Activated gamma-delta T cell treated with Interleukin-2 at 50 U/mL for 16 hours (primary cell): ENCODE measurements at regions not wholly inside any gene's neighbourhood (a gene's known extent, or its start where the extent isn't known, plus 50 kb on each side); places are given as distances from the start of the nearest gene placed in this dataset.

Experiments
- DNase-seq: peaks from one replicate; pipeline ENCODE4 v3.0.0-alpha.2; 2020

GRCh38 chr15:69973102-69973714 is 124.5 kb downstream of the TLE3 start:
- DNase-seq = no peak

- DNase-seq = no peak
These were observed 123.8 kb downstream of the TLE3 start for GRCh38 chr15:69973880-69974279.

- no peak for DNase-seq
These were observed 123.4 kb downstream of the TLE3 start for GRCh38 chr15:69974321-69974720.

- DNase-seq = peak; percentile 53
These were observed 121.2 kb downstream of the TLE3 start for GRCh38 chr15:69976366-69976994.

GRCh38 chr15:69978603-69979002 is 119.1 kb downstream of the TLE3 start:
- DNase-seq = no peak

- DNase-seq = no peak
These were observed 118.5 kb downstream of the TLE3 start for GRCh38 chr15:69979262-69979661.

GRCh38 chr15:69979783-69980182 is 117.9 kb downstream of the TLE3 start:
- no peak for DNase-seq

- DNase-seq = no peak
These were observed 117.2 kb downstream of the TLE3 start for GRCh38 chr15:69980341-69981059.

- DNase-seq = no peak
These were observed 115.7 kb downstream of the TLE3 start for GRCh38 chr15:69982037-69982436.

GRCh38 chr15:69983696-69984265 is 113.9 kb downstream of the TLE3 start:
- DNase-seq = no peak

GRCh38 chr15:69987492-69988489 is 109.9 kb downstream of the TLE3 start:
- no peak for DNase-seq

- no peak for DNase-seq
These were observed 109.0 kb downstream of the TLE3 start for GRCh38 chr15:69988541-69989225.

- DNase-seq = no peak
These were observed 106.9 kb downstream of the TLE3 start for GRCh38 chr15:69990566-69991421.

GRCh38 chr15:69991551-69991980 is 106.2 kb downstream of the TLE3 start:
- no peak for DNase-seq

- DNase-seq = no peak
These were observed 105.4 kb downstream of the TLE3 start for GRCh38 chr15:69992348-69992747.

GRCh38 chr15:69994429-69995205 is 103.1 kb downstream of the TLE3 start:
- DNase-seq = no peak

- DNase-seq = no peak
These were observed 101.2 kb downstream of the TLE3 start for GRCh38 chr15:69996321-69997160.

- no peak for DNase-seq
These were observed 100.6 kb downstream of the TLE3 start for GRCh38 chr15:69997161-69997485.
